Esophagus squamous epithelium (tissue), 4 donors: ENCODE measurements at regions not wholly inside any gene's neighbourhood (a gene's known extent, or its start where the extent isn't known, plus 50 kb on each side); places are given as distances from the start of the nearest gene placed in this dataset.

Experiments
- POLR2A ChIP-seq, 4 donors: fragments of 450-650 bp; IDR thresholded peaks; one replicate each; pipeline ENCODE4 v1.6.1; 2017; ENCODE audit warnings: antibody characterized with exemption in 4 of 4, mild to moderate bottlenecking in 4 of 4, moderate library complexity in 3 of 4
- TF ChIP-seq, protein P1 (sequence below), 6 experiments: fragments of 450-650 bp in 4 of 6; fragments of 200-600 bp in 2 of 6; sonication (generic) in 2 of 6; IDR thresholded peaks; one replicate each; pipeline ENCODE4 v1.5.1; 2016 to 2019; ENCODE audit warnings: antibody characterized with exemption in 6 of 6, mild to moderate bottlenecking in 4 of 6, moderate library complexity in 4 of 6

GRCh38 chr3:154970797-154971196, 109.3 kb upstream of the MME start:
- TF ChIP-seq, protein P1, sequence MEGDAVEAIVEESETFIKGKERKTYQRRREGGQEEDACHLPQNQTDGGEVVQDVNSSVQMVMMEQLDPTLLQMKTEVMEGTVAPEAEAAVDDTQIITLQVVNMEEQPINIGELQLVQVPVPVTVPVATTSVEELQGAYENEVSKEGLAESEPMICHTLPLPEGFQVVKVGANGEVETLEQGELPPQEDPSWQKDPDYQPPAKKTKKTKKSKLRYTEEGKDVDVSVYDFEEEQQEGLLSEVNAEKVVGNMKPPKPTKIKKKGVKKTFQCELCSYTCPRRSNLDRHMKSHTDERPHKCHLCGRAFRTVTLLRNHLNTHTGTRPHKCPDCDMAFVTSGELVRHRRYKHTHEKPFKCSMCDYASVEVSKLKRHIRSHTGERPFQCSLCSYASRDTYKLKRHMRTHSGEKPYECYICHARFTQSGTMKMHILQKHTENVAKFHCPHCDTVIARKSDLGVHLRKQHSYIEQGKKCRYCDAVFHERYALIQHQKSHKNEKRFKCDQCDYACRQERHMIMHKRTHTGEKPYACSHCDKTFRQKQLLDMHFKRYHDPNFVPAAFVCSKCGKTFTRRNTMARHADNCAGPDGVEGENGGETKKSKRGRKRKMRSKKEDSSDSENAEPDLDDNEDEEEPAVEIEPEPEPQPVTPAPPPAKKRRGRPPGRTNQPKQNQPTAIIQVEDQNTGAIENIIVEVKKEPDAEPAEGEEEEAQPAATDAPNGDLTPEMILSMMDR (IDR thresholded peaks at IDR 0.05): no peak
- TF ChIP-seq POLR2A (IDR thresholded peaks at IDR 0.05): no peak
